ENCODE measurements at regions not wholly inside any gene's neighbourhood (a gene's known extent, or its start where the extent isn't known, plus 50 kb on each side); places are given as distances from the start of the nearest gene placed in this dataset.

GRCh38 chr1:90127288-90127953 is 132.5 kb downstream of the ZNF326 start:
- no peak for TF ChIP-seq POLR2AphosphoS5 (IDR thresholded peaks at IDR 0.05)
- TF ChIP-seq, protein P1, sequence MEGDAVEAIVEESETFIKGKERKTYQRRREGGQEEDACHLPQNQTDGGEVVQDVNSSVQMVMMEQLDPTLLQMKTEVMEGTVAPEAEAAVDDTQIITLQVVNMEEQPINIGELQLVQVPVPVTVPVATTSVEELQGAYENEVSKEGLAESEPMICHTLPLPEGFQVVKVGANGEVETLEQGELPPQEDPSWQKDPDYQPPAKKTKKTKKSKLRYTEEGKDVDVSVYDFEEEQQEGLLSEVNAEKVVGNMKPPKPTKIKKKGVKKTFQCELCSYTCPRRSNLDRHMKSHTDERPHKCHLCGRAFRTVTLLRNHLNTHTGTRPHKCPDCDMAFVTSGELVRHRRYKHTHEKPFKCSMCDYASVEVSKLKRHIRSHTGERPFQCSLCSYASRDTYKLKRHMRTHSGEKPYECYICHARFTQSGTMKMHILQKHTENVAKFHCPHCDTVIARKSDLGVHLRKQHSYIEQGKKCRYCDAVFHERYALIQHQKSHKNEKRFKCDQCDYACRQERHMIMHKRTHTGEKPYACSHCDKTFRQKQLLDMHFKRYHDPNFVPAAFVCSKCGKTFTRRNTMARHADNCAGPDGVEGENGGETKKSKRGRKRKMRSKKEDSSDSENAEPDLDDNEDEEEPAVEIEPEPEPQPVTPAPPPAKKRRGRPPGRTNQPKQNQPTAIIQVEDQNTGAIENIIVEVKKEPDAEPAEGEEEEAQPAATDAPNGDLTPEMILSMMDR (IDR thresholded peaks at IDR 0.05) = no peak
- TF ChIP-seq POLR2A (IDR thresholded peaks at IDR 0.05) = no peak
- TF ChIP-seq EP300 (IDR thresholded peaks at IDR 0.05) = no peak

Data from gastroesophageal sphincter (tissue), 3 donors.